AG10803 (cell line): ENCODE measurements at regions not wholly inside any gene's neighbourhood (a gene's known extent, or its start where the extent isn't known, plus 50 kb on each side); places are given as distances from the start of the nearest gene placed in this dataset.

Source experiments
- DNase-seq: peaks from one replicate; pipeline ENCODE4 v3.0.0; 2010; ENCODE audit warnings: low read depth
- H3K4me3 ChIP-seq: 2 replicates; pipeline ENCODE4 v1.5.1; 2011; ENCODE audit warnings: mild to moderate bottlenecking, low read length, control low read depth
- CTCF ChIP-seq: conservative IDR thresholded peaks from 2 replicates; pipeline ENCODE4 v1.5.1; 2011; ENCODE audit warnings: mild to moderate bottlenecking, low read length, control low read depth, inconsistent platforms

GRCh38 chr5:124395926-124396325 is 350.5 kb downstream of the ZNF608 start:
- no peak for TF ChIP-seq CTCF
- no peak for DNase-seq
- no peak overlapping the region for H3K4me3 ChIP-seq

- no peak for TF ChIP-seq CTCF
- DNase-seq = no peak
- H3K4me3 ChIP-seq = no peak overlapping the region
Measured at GRCh38 chr5:124395287-124395686, 351.2 kb downstream of the ZNF608 start.

GRCh38 chr5:124394700-124395245 is 351.7 kb downstream of the ZNF608 start:
- no peak for DNase-seq
- TF ChIP-seq CTCF = no peak

GRCh38 chr5:124393584-124394379 is 352.7 kb downstream of the ZNF608 start:
- H3K4me3 ChIP-seq = no peak overlapping the region
- no peak for DNase-seq
- no peak for TF ChIP-seq CTCF

More at GRCh38 chr5:124394700-124395245, 351.7 kb downstream of the ZNF608 start:
- H3K4me3 ChIP-seq = no peak overlapping the region

- no peak overlapping the region for H3K4me3 ChIP-seq
- DNase-seq = no peak
- no peak for TF ChIP-seq CTCF
Measured at GRCh38 chr5:124383693-124384092, 362.7 kb downstream of the ZNF608 start.

GRCh38 chr5:124377386-124377785 is 369.1 kb downstream of the ZNF608 start:
- H3K4me3 ChIP-seq = no peak overlapping the region
- TF ChIP-seq CTCF = no peak
- no peak for DNase-seq

- no peak for TF ChIP-seq CTCF
- no peak overlapping the region for H3K4me3 ChIP-seq
- DNase-seq = no peak
Measured at GRCh38 chr5:124373883-124374282, 372.6 kb downstream of the ZNF608 start.
